ENCODE measurements at regions not wholly inside any gene's neighbourhood (a gene's known extent, or its start where the extent isn't known, plus 50 kb on each side); places are given as distances from the start of the nearest gene placed in this dataset.
"Not testable (repeated sequence)": the region's sequence is repeated elsewhere in the genome, so short reads cannot be mapped to it uniquely, and the experiment has no call there.

GRCh38 chr14:106235356-106236159 is 709.2 kb downstream of the TMEM121 start:
- WGBS, result 77% methylated on average over 10 of the region's 10 CpGs
- H3K27ac ChIP-seq (ENCODE audit: low read depth, low read length), result no peak overlapping the region
- H3K27me3 ChIP-seq (ENCODE audit: insufficient read depth, low read length), result no peaks in the 10 kb centered on the region
- H3K9me3 ChIP-seq (ENCODE audit: insufficient read depth, low read depth, low read length), result peaks cover 88% of the 10 kb centered on the region
- H3K4me1 ChIP-seq (ENCODE audit: insufficient read depth, low read length), result no peaks in the 10 kb centered on the region
- no peak overlapping the region for H3K9ac ChIP-seq (ENCODE audit: low read depth, low read length)
- H3K4me3 ChIP-seq (ENCODE audit: low read length), result no peak overlapping the region
- no peaks in the 10 kb centered on the region for H3K36me3 ChIP-seq (ENCODE audit: insufficient read depth, low read length)

- Histone ChIP-seq H3K9ac (ENCODE audit: low read depth, low read length) (no peak overlapping the region), H3K4me1 (ENCODE audit: insufficient read depth, low read length) (no peaks in the 10 kb centered on the region), H3K9me3 (ENCODE audit: insufficient read depth, low read depth, low read length) (peaks cover 62% of the 10 kb centered on the region), H3K36me3 (ENCODE audit: insufficient read depth, low read length) (no peaks in the 10 kb centered on the region), H3K4me3 (ENCODE audit: low read length) (no peak overlapping the region), H3K27ac (ENCODE audit: low read depth, low read length) (no peak overlapping the region), H3K27me3 (ENCODE audit: insufficient read depth, low read length) (no peaks in the 10 kb centered on the region)
- 69% methylated on average over 4 of the region's 6 CpGs for WGBS
Observed at GRCh38 chr14:106248321-106249192, 722.2 kb downstream of the TMEM121 start.

DNA sequence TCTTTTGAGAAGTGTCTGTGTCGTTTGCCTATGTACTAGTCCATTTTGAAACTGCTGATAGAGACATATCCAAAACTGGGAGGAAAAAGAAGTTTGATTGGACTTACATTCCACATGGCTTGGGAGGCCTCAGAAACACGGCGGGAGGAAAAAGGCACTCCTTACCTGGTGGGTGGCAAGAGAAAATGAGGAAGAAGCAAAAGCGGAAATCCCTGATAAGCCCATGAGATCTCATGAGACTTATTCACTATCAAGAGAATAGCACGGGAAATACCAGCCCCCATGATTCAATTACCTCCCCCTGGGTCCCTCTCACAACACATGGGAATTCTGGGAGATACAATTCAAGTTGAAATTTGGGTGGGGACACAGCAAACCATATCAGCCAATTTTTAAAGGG is 727.6 kb downstream of the TMEM121 start:
- not testable (repeated sequence) for H3K27me3 ChIP-seq (ENCODE audit: insufficient read depth, low read length); H3K36me3 ChIP-seq (ENCODE audit: insufficient read depth, low read length); H3K4me3 ChIP-seq (ENCODE audit: low read length); H3K4me1 ChIP-seq (ENCODE audit: insufficient read depth, low read length); H3K9ac ChIP-seq (ENCODE audit: low read depth, low read length); H3K27ac ChIP-seq (ENCODE audit: low read depth, low read length)
- WGBS, result 73% methylated on average over 3 of the region's 5 CpGs
- peaks cover 92% of the 10 kb centered on the region for H3K9me3 ChIP-seq (ENCODE audit: insufficient read depth, low read depth, low read length)

DNA sequence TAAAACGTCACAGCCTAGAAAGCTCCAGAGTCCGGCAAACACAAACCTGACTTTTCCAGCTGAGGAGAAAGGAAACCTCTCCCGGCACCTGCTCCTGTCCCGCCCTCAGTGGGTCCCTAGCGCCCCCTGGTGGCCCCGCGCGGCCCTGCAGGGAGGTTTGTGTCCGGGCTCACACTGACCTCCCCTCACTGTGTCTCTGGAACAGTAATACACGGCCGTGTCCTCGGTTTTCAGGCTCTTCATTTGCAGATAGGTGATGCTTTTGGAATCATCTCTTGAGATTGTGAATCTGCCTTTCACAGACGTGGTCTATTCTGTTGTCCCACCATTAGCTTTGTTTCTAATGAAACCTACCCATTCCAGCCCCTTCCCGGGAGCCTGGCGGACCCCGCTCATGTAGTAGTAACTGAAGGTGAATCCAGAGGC is 731.2 kb downstream of the TMEM121 start:
- H3K9ac ChIP-seq (ENCODE audit: low read depth, low read length); H3K4me1 ChIP-seq (ENCODE audit: insufficient read depth, low read length); H3K27me3 ChIP-seq (ENCODE audit: insufficient read depth, low read length); H3K36me3 ChIP-seq (ENCODE audit: insufficient read depth, low read length); H3K4me3 ChIP-seq (ENCODE audit: low read length); H3K27ac ChIP-seq (ENCODE audit: low read depth, low read length): not testable (repeated sequence)
- WGBS, result 62% methylated on average over 12 of the region's 16 CpGs
- peaks cover 89% of the 10 kb centered on the region for H3K9me3 ChIP-seq (ENCODE audit: insufficient read depth, low read depth, low read length)

GRCh38 chr14:106268013-106268727 is 741.8 kb downstream of the TMEM121 start:
- 85% methylated on average over 17 of the region's 17 CpGs for WGBS
- Histone ChIP-seq H3K36me3 (ENCODE audit: insufficient read depth, low read length) (no peaks in the 10 kb centered on the region; the same call in 1 of the 2 replicates), H3K9me3 (ENCODE audit: insufficient read depth, low read depth, low read length) (peaks cover 93% of the 10 kb centered on the region), H3K4me1 (ENCODE audit: insufficient read depth, low read length) (no peaks in the 10 kb centered on the region), H3K27ac (ENCODE audit: low read depth, low read length) (no peak overlapping the region), H3K27me3 (ENCODE audit: insufficient read depth, low read length) (no peaks in the 10 kb centered on the region), H3K9ac (ENCODE audit: low read depth, low read length) (no peak overlapping the region), H3K4me3 (ENCODE audit: low read length) (no peak overlapping the region)

DNA sequence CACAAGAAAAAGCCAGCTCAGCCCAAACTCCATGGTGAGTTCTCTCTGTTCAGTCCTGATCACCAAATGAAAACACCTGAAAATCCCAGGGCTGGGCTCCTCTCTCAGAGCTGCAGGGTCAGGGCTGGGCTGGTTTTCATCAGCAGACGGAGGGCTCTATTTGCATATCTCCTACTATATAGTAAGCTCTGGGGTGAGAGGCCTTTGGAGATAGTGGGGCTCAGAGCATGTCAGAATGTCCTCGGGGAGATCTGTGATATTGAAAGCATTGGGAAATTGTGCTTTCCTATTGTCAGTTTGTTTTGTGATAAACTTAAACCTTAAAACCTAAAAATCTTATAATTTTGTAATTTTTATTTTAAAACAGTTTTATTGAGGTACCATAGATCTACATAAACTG is 742.6 kb downstream of the TMEM121 start:
- H3K36me3 ChIP-seq (ENCODE audit: insufficient read depth, low read length), result no peaks in the 10 kb centered on the region
- no peaks in the 10 kb centered on the region for H3K27me3 ChIP-seq (ENCODE audit: insufficient read depth, low read length)
- H3K4me3 ChIP-seq (ENCODE audit: low read length), result no peak overlapping the region
- no peaks in the 10 kb centered on the region for H3K4me1 ChIP-seq (ENCODE audit: insufficient read depth, low read length)
- WGBS, result 78% methylated on average over 2 of the region's 2 CpGs
- no peak overlapping the region for H3K9ac ChIP-seq (ENCODE audit: low read depth, low read length)
- peaks cover 93% of the 10 kb centered on the region for H3K9me3 ChIP-seq (ENCODE audit: insufficient read depth, low read depth, low read length)
- H3K27ac ChIP-seq (ENCODE audit: low read depth, low read length), result no peak overlapping the region

DNA sequence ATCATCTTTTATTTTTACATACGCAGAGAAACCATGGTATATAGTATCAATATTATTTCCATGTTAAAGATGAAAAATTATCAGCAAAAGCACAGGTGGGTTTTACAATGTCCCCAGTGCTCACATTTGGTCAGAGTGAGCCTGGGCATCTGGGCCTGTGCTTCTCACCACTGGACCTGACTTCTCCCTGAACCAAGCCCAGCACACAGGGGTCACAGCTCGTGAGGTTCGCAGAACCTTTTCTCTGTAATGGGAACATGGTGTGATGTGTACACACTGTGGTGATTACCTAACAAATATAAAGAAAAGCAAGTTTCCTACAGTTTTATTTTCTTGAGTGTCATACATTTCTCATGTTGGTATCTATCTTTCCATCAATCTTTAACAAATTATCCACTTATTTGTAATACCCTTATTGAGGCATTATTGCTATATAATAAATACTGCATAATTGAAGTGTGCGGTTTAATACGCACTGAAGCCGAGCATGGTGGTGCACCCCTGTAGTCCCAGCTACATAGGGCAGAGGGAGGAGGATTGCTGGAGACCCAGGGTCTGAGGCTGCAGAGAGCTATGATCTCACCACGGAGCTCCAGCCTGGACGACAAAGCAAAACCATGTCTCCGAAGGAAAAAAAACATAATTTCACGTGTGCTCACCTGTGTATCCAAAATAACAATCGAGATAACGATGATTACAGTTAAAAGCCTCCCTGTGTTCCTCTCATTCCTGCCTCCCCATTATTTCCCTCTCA is 743.2 kb downstream of the TMEM121 start:
- Histone ChIP-seq H3K36me3 (ENCODE audit: insufficient read depth, low read length) (no peaks in the 10 kb centered on the region), H3K27ac (ENCODE audit: low read depth, low read length) (no peak overlapping the region), H3K27me3 (ENCODE audit: insufficient read depth, low read length) (no peaks in the 10 kb centered on the region), H3K9ac (ENCODE audit: low read depth, low read length) (no peak overlapping the region), H3K9me3 (ENCODE audit: insufficient read depth, low read depth, low read length) (peaks cover 92% of the 10 kb centered on the region), H3K4me1 (ENCODE audit: insufficient read depth, low read length) (no peaks in the 10 kb centered on the region), H3K4me3 (ENCODE audit: low read length) (no peak overlapping the region)
- WGBS, result 70% methylated on average over 10 of the region's 12 CpGs

DNA sequence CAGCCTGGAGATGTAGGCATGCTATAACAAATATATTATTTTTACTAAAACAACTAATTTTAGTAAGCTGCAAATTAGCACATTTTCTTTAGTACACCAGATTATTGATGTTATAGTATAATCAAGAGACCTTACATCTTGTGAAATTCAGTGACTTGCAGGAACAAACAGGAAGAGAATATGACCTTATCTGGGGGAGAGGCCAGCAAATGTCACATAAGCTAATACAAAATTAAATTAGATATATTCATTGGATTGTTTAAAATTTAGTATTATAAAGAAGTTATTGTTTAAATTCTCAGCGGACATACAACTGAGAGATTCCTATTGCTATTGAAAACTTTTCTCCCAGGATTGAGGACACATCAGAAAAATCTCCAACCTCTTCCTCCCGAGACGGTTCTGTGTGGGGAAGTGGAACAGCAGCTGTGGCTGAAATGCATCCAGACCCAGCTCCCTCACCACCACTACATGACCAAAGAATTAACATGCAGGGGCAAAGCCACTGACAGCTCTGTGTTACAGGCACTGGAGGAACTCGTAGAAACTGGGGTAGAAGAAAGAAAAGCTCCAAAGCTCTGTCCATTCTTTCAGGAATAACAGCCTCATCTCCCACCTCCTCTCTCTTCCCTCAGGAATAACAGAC is 744.2 kb downstream of the TMEM121 start:
- H3K9me3 ChIP-seq (ENCODE audit: insufficient read depth, low read depth, low read length), result peaks cover 92% of the 10 kb centered on the region
- not testable (repeated sequence) for H3K4me3 ChIP-seq (ENCODE audit: low read length); H3K27ac ChIP-seq (ENCODE audit: low read depth, low read length); H3K9ac ChIP-seq (ENCODE audit: low read depth, low read length); H3K4me1 ChIP-seq (ENCODE audit: insufficient read depth, low read length); H3K27me3 ChIP-seq (ENCODE audit: insufficient read depth, low read length); H3K36me3 ChIP-seq (ENCODE audit: insufficient read depth, low read length)
- WGBS, result no CpG with 5 or more reads among the region's 4 CpGs

- 70% methylated on average over 12 of the region's 12 CpGs for WGBS
- H3K9ac ChIP-seq (ENCODE audit: low read depth, low read length), result no peak overlapping the region
- H3K9me3 ChIP-seq (ENCODE audit: insufficient read depth, low read depth, low read length), result peaks cover 93% of the 10 kb centered on the region
- H3K27ac ChIP-seq (ENCODE audit: low read depth, low read length), result no peak overlapping the region
- no peaks in the 10 kb centered on the region for H3K4me1 ChIP-seq (ENCODE audit: insufficient read depth, low read length)
- H3K4me3 ChIP-seq (ENCODE audit: low read length), result no peak overlapping the region
- H3K36me3 ChIP-seq (ENCODE audit: insufficient read depth, low read length), result no peaks in the 10 kb centered on the region
- H3K27me3 ChIP-seq (ENCODE audit: insufficient read depth, low read length), result no peaks in the 10 kb centered on the region
Observed at GRCh38 chr14:106276326-106277267, 750.2 kb downstream of the TMEM121 start.

Measured in HUES64 (cell line).